Loucy (cell line): ENCODE measurements at regions not wholly inside any gene's neighbourhood (a gene's known extent, or its start where the extent isn't known, plus 50 kb on each side); places are given as distances from the start of the nearest gene placed in this dataset.

Experiments used
- CTCF ChIP-seq: fragments of 200-600 bp; sonication (generic); conservative IDR thresholded peaks from 2 replicates; pipeline ENCODE4 v1.5.1; 2014; ENCODE audit warnings: mild to moderate bottlenecking, antibody characterized with exemption, low read length
- EZH2phosphoT487 ChIP-seq: fragments of 200-600 bp; IDR thresholded peaks from 2 replicates; pipeline ENCODE4 v1.6.1; 2018; ENCODE audit warnings: antibody characterized with exemption, mild to moderate bottlenecking, moderate library complexity, borderline replicate concordance

DNA sequence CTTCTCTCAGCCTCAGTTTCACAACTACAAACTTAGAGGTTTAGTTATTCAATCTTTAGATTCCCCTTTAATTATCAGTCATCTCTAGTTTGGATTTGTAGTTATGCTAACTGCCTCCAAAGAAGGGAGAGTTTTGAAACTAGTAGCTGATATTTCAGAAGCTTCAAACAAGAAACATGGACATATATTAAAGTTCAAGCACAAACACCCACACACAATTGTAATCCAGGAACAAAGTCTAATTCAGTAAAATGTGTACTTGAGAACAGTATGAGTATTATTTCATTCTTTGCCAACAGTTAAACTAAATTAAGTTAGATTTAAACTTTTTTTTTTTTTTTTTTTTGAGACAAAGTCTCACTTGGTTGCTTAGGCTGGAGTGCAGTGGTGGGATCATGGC is 71.2 kb upstream of the ABCA1 start:
- TF ChIP-seq CTCF, result no peak
- no peak for TF ChIP-seq EZH2phosphoT487
